CD4-positive, alpha-beta T cell treated with Interleukin-4 for 4 hours (primary cell): ENCODE measurements at regions not wholly inside any gene's neighbourhood (a gene's known extent, or its start where the extent isn't known, plus 50 kb on each side); places are given as distances from the start of the nearest gene placed in this dataset.
"Not testable (repeated sequence)": the region's sequence is repeated elsewhere in the genome, so short reads cannot be mapped to it uniquely, and the experiment has no call there.

ENCODE experiments used
- DNase-seq: peaks from one replicate; pipeline ENCODE4 v3.0.0-alpha.2; 2020

- DNase-seq = no peak
Observed at GRCh38 chr9:30977965-30978364, 1406.5 kb upstream of the ACO1 start.

GRCh38 chr9:30982301-30982700 is 1402.1 kb upstream of the ACO1 start:
- DNase-seq = no peak

GRCh38 chr9:30995956-30996738 is 1388.3 kb upstream of the ACO1 start:
- DNase-seq = no peak

- no peak for DNase-seq
Observed at GRCh38 chr9:30996761-30997160, 1387.7 kb upstream of the ACO1 start.

GRCh38 chr9:30997291-30997690 is 1387.2 kb upstream of the ACO1 start:
- no peak for DNase-seq

- no peak for DNase-seq
Observed at GRCh38 chr9:31005086-31005665, 1379.3 kb upstream of the ACO1 start.

GRCh38 chr9:31013371-31013770 is 1371.1 kb upstream of the ACO1 start:
- no peak for DNase-seq

GRCh38 chr9:31023847-31024246 is 1360.6 kb upstream of the ACO1 start:
- no peak for DNase-seq

- DNase-seq = no peak
Observed at GRCh38 chr9:31027678-31028077, 1356.8 kb upstream of the ACO1 start.

- DNase-seq = no peak
Observed at GRCh38 chr9:31028137-31028536, 1356.3 kb upstream of the ACO1 start.

- no peak for DNase-seq
Observed at GRCh38 chr9:31030741-31031202, 1353.7 kb upstream of the ACO1 start.

GRCh38 chr9:31032206-31032605 is 1352.2 kb upstream of the ACO1 start:
- no peak for DNase-seq

- DNase-seq = no peak
Observed at GRCh38 chr9:31034311-31034710, 1350.1 kb upstream of the ACO1 start.

GRCh38 chr9:31040564-31040963 is 1343.9 kb upstream of the ACO1 start:
- no peak for DNase-seq

- no peak for DNase-seq
Observed at GRCh38 chr9:31045810-31046209, 1338.6 kb upstream of the ACO1 start.

GRCh38 chr9:31061592-31061991 is 1322.9 kb upstream of the ACO1 start:
- not testable (repeated sequence) for DNase-seq

- no peak for DNase-seq
Observed at GRCh38 chr9:31065691-31066090, 1318.8 kb upstream of the ACO1 start.

- DNase-seq = no peak
Observed at GRCh38 chr9:31067418-31067817, 1317.0 kb upstream of the ACO1 start.

- no peak for DNase-seq
Observed at GRCh38 chr9:31071606-31072286, 1312.7 kb upstream of the ACO1 start.

GRCh38 chr9:31078175-31078574 is 1306.3 kb upstream of the ACO1 start:
- no peak for DNase-seq

- DNase-seq = no peak
Observed at GRCh38 chr9:31084350-31084749, 1300.1 kb upstream of the ACO1 start.

GRCh38 chr9:31089549-31090221 is 1294.8 kb upstream of the ACO1 start:
- no peak for DNase-seq

GRCh38 chr9:31100311-31100710 is 1284.1 kb upstream of the ACO1 start:
- no peak for DNase-seq

- DNase-seq = no peak
Observed at GRCh38 chr9:31103836-31104235, 1280.6 kb upstream of the ACO1 start.
